ENCODE measurements at regions not wholly inside any gene's neighbourhood (a gene's known extent, or its start where the extent isn't known, plus 50 kb on each side); places are given as distances from the start of the nearest gene placed in this dataset.

DNA sequence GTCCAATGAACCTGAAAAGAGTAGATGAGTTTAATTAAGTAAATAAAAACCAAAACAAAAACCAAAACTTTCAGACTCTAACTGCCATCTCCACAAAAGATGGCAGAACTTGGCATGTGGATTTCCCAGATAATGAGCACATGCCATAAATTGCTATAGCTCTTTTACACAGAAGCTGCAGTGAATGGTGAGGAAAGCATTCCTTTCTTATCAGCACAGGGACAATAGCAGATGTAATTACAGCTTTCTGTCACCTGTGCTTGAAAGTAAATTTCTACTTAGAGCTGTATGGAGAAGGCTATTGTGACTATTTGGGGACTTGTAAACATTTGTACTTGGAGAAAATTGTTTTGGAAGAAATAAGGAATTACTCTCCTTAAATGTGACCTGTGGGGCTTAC, 378.4 kb downstream of the RPRM start:
- DNase-seq (ENCODE audit: low read depth), result no peak

DNA sequence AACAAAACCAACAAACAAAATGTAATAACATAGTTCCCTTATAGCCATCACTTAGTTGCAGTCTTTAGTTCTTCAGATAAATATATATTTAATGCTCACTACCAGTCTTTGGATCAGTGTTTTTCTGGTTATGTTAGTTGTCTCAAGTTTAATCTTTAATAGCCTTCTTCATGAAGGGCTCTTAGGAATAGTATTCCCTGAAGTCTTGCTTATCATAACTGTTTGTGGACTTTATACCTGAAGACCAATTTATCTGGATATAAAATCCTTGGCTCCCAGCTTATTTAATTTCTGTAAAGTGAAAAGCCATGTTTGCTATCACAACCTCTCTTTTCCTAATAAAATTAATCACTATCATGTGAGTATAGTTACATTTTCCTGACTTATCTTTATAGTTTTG, 379.7 kb downstream of the ARL6IP6 start:
- no peak for DNase-seq (ENCODE audit: low read depth)

DNA sequence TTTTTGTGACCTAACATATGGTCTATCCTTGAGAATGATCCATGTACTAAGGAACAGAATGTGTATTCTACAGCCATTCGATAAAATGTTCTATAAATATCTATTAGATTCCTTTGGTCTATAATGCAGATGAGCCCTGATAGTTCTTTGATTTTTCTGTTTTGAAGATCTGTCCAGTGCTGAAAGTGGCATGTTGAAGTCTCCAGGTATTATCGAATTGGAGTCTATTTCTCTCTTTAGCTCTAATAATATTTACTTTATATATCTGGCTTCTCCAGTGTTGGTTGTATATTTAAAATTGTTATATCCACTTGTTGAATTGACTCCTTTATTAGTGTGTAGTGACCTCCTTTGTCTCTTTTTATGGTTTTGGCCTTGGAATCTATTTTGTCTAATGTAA, 377.9 kb downstream of the ARL6IP6 start:
- no peak for DNase-seq (ENCODE audit: low read depth)

DNA sequence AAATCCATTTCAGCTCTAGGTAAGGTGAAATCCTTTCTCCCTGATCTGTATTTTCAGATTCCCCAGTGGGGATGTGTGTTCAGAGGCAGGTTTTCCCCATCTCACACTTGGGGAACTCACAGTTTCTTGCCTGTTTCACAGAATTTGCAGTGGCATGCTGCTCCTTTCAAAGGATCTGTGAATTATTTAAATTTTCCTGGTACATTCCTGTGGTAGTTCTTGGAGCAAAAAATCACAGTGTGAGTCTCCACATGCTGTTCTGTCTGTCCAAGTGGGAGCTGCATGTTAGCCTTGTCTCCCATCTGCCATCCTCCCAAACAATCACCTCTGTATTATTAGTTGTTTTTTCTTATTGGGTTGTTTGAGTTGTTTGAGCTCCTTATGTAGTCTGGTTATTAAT, 372.9 kb downstream of the ARL6IP6 start:
- no peak for DNase-seq (ENCODE audit: low read depth)

DNA sequence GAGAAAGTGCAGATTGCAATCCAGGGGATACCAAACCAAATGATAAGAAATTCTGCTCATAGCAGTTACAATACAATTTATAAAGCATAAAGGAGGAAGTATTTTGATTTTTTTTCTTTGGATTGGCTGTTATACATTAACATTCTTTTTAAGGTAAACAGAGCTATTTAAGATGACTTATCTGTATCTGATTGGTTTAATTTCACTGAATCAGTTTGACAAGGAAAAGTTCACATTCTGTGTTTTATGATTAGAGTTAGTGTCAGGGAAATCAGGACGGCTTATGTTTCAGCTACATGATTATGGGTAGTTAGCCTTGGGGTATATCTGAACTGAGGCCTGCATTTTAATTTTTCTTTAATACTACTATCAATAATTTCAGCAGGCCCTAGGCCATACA, 360.9 kb downstream of the ARL6IP6 start:
- no peak for DNase-seq (ENCODE audit: low read depth)

DNA sequence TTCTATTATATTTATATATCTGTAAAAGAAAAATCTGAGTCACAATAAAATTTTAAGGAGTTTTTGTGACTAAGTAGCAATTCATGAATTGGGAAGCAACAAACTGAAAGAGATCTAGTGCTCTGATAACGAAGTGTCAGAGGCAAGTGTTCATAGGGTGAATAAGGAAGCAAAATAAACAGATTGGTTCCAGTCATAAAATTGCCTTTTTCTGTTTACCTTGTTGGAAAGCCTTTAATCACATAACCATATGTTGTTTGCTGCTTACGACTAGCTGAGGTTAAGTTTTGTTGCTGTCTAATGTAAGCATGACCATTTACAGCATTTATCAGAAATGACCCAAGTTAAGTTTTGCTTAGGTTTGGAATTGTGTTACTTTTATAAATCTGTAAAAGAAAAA, 358.9 kb downstream of the ARL6IP6 start:
- no peak for DNase-seq (ENCODE audit: low read depth)

DNA sequence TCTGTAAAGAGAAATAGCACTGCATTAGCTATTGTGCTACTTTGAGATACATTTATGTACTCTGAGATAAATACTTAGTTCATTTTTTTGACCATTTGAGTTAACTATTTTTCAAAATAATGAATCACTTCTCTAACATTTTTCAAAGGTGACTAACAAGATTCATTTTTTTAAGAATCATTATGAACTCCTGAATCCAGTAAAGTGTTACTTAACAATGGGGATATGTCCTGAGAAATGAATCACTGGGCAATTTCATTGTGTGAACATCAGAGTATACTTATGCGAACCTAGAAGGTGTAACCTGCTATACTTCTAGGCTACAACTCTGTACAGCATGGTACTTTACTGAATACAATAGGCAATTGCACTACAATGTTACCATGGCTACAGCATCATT, 355.8 kb downstream of the ARL6IP6 start:
- no peak for DNase-seq (ENCODE audit: low read depth)

DNA sequence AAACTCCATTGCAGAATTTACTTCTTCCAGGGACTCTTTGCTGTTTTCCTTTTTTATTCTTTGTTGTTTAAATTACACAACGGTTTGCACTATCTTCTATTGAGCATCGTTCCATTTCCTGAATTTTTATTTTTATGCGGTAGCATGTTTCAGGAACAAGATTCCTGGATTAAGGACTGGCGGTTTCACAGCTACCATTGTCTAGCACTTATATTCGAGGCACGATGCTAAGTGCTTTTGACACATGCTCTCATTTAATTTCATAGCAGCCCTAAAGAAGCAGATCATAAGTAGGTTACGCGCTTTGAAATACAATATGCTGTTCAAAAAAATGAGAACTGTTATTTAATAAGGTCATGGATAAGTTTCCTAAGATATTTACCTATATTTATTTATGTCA, 354.4 kb downstream of the ARL6IP6 start:
- DNase-seq (ENCODE audit: low read depth), result no peak

DNA sequence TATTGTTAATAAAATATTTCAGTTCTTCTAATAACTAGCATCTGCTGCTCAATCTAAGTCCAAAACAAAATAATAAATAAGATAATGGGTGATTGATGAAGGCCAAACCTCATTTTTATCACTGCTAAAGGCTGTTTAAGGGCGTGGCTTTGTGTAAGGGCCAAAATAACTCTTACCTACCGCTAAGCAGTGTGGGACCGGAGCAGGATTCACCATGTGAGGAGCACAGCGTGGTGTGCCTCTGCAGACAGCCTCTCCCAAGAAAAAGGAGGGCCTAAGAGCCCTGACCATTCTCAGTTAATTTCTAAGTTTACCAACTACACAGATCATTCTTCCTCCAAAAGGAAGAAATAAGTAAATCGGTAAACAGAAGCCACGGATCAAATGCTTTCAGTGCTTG, 353.7 kb downstream of the ARL6IP6 start:
- no peak for DNase-seq (ENCODE audit: low read depth)

DNA sequence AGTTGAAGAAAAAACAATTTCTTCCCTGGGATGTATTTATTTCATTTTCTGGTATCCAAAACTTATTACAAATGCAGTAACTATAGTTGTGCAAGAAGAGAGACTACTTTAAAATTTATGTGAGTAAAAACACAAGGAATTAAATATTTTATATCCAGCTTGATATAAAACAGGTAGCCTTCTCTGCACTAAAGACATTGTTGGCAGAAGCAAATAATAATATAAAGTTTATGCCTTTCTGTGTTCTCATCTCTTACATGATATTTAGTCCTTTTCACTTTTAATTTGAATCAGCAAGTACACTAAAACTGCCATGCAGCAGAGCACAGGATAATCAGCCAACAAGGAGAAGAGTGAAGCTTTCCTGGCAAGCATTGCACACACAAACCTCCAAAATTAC, 352.7 kb downstream of the ARL6IP6 start:
- no peak for DNase-seq (ENCODE audit: low read depth)

DNA sequence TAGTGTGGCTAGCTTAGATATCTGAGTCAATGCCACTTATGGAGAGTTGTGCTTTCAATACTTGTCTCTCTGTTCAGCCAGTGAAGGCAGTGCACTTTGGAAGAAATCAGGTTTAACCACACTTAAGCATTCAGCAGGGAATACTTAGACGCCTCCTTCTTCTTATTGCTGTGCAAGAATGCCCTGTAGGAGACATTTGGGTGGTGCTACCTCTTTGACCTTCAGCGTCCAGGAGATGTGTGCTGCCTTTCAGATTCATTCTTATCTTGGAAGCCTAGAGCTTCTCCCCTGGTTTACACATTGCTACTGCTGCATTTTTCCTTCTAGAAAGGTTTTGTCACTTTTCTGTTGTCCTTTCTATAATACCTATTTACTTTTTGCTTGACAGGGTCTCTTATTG, 350.5 kb downstream of the ARL6IP6 start:
- DNase-seq (ENCODE audit: low read depth), result no peak

DNA sequence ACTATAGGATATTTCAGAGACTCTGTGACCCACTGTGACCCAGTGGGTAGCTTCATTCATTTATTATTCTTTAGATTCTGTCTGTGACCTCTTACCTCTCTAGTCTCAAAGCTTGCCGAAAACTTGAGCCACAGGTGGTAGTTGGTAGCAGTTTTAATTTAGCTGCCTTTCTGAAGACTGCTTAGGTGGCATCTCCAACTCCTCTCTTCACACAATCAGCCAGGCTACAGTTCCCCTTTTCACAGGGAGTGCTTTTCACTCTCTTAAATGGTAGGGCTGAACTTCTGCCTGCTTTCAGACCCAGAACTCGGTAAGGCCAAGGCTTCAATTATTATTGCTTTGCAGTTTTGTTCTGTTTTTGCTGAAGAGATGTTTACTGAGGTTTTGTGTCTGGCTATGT, 349.6 kb downstream of the ARL6IP6 start:
- no peak for DNase-seq (ENCODE audit: low read depth)

DNA sequence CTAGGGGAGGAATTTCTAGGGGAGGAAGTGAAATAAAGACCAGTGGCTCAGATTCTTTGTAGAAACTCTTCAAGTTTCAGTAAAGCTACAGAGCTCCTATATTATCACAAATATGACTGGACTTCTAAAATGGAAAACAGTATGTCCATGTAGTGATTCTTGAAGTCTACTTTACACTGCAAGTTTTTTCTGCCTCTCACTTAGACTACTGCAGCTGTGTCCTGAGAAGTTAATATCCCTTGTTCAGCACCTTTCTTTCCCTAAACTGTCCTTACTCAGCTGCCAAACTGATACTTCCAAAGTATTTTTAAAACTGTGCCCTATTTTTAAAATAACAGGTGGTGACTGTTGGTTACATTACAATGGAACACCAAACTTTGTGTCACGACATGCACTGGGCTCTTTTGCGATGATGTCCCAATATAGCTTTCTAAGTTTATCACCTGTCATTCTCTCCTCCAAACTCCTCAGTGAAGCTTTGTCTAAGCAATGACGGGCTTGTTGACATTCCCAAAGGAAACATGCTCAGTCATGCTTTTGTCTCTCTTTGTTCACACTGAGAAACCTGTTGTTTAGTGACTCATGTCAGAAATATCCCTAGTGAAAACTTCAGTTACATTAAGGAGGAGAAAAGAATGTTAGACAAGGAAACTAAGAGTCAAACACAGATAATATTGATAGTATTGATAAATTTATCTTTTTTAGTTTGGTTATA, 341.1 kb downstream of the ARL6IP6 start:
- DNase-seq (ENCODE audit: low read depth), result no peak

DNA sequence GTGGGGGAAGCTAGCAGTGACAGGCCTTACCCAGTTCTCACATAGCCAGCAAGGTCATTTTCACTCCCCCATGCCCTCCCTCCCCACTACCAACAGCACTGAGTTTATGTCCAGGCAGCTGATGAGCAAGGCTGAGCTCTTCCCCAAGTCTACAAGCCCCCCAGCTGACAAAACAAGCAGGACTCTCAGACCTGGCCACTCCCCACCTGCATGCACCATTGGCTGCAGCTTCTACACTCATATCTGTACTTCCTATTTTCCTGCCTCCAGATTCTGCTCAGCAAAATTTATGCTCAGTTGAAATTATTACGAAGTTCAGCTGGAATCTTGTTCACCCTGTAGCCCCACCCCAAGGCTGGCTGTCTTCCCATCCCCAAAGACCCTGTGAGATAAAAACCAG, 339.3 kb downstream of the ARL6IP6 start:
- no peak for DNase-seq (ENCODE audit: low read depth)

DNA sequence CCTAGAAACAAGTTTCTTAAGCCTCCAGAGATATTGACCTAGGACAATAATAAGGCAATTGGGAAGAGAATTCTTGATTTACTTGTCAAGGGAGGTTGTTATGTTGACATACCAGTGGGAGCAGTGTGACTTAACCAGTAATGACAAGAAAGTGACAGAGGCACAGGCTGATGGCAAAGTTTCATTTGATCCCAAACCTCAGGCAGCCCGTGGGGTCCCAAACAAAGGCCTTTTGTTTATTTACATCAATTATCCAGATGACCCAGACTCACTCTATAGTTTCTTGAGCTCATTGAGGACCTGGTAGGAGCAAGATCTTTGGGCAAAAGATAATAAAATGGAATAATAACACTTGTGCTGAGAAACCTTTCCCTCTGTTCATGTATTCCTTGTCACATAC, 336.8 kb downstream of the ARL6IP6 start:
- no peak for DNase-seq (ENCODE audit: low read depth)

DNA sequence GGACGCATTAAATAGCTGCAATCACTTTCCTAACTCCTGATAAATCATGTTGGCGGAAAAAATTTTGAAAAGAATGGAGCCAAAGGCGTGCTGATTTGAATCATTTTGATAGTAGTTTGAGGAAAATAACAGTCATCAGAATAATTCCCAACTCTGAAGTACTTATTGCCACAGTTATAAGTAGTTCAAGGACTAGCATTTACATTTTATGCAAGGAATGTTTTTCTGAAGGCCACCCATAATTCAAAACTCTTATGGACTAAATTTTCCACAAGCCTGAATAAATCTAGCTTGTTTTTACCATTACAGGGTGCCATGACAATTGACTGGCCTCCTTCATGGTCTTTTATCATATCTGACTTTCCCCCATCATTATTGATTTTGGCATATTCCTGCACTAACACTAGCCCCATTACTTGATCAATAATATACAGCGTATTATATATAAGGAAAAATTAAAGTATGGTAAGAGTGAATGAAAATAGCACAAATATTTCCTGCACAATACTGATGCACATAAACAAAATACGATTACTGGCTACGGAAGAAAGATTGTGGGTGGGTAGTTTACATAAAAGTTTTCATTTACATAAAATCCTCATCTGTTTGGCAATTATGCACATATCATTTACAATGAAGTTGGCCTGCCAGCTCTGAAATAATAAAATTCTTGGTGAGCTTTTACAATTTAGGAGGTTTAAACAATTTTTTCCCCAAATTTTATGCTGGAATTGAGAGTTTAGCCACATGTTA, 334.6 kb downstream of the ARL6IP6 start:
- no peak for DNase-seq (ENCODE audit: low read depth)

DNA sequence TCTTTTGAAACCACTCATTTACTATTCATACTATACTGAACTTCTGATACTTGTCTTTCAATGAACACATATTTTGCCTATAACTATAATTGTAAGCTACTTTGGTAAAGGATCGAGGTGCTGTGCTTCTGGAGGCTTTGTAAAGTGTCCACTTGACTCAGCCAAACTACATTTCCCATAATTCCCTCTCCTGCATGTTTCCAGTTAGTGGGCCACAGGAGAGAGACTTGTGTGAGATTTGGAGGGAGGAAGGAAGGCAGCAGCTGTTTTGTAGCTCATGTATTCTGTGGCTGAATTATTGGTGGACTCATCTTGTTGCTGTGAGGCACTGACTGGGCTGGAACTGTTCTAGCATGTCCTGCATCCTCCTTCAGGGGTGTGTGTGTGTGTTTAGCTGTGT, 328.8 kb downstream of the ARL6IP6 start:
- DNase-seq (ENCODE audit: low read depth), result no peak

DNA sequence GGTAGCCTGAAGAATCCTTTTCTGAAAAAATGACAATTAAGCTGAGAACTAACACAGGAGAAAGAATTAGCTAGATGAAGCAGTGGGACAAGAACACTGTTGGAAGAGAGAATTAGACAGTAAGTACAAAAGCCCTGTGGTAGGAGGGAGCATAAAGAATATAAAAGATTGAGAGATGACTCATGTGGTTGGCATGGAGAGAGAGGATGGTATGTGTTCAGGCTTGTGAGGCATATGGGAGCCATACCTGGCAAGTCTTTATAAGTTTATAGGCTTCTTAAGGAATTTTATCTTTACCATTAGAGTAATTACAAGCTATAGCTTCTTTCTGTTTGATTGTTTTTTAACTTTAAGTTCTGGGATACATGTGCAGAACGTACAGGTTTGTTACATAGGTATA, 325.0 kb downstream of the ARL6IP6 start:
- no peak for DNase-seq (ENCODE audit: low read depth)

DNA sequence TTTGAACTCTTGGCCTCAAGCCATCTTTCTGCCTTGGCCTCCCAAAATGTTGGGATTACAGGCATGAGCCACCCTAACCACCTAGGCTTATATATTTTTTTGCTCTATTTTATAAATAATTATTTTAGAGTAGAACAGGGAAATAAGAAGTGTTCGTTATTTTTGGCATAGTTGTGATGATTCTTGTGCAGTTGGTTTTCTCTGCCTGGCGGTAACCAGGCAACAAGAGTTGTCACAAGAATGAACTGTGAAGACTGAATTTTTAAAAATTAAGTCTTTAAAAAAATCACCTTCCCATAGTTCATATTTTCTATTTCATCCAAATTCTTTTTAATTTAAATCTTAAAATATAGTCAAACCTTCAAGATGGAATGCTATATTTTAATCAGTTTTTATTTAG, 310.2 kb downstream of the ARL6IP6 start:
- DNase-seq (ENCODE audit: low read depth), result no peak

DNA sequence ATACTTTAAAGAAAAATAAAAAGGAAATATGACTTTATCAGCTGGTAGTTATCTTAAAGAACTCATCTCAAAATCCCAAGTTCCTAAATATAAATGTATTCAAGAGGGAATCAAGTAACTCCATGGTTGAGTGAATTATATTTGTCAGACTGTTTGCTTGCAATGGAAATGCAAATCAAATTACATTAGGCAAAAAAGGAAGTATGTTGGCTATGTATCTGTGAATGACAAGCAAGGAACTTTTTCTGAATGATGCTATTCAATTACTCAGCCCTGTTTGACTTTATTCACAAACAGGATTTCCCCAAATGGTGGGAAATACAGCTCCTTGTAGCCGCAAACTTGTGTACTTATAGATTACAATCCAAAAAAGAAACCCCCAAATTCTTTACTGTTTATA, 309.1 kb downstream of the ARL6IP6 start:
- no peak for DNase-seq (ENCODE audit: low read depth)

DNA sequence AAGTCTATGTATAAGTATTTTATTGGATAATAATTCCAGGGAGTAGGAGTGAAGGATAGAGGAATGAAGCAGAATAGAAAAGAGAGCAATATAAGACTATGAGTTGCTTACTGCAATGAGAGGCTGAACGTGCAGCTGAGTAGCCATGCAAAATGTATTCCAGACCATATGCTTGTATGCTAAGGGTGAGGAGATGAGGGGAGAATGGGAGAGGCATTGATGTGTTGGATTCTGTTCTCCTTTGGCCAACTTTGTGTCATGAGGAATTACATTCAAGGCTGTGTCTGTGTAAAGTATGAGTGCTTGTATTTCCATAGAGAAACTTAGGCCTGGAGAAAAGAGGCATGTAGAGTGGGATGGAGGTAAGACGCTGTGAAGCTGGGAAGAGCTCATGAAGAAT, 301.8 kb downstream of the ARL6IP6 start:
- no peak for DNase-seq (ENCODE audit: low read depth)

DNA sequence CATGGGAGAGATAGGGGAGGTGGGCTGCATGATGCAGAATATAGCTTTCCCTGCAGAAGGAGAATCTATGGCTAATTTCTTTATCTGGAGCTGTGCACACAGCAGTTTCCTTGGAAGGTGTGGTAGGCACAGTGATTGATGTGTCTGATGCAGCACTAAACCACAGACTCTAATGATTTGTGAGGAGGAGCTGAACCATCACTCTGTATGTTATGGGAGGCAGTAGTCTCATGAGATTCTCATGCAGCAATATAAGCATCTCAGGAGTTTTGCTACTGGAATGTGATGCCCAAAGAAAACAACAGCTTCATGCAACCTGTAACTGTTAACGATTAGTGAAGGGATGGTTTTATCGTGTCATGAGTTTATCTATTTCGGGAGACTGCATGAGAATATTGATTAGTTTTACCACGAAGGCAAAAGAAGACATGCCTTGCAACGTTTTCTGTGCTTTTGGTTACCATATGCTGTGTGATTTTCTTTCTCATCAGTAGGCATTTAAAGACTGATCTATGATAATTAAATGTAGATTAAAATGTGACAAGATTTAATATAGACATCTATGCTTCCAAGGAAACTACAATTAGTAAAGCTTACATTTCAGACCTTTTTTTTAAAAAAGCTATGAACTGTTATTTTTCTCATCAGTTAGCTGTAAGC, 286.8 kb downstream of the ARL6IP6 start:
- no peak for DNase-seq (ENCODE audit: low read depth)

DNA sequence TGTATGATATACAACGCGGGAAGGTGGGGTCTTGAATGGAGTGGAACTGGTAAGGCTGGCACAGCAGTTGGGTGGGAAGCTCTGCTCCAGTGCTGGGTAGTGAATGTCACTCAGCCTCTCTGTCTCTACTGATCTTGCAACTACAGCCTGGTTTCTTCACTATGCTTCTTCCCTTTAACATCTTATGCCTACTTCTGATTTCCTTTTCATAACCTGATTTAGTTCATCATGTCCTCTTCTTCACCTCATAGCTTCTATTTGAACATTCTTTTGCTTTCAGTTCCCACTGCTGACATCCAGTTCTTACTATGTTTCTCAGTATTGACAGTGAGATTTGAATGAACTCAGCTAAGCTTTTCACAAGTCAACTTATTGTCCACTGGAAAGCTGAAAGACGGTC, 286.2 kb downstream of the ARL6IP6 start:
- DNase-seq (ENCODE audit: low read depth), result no peak

DNA sequence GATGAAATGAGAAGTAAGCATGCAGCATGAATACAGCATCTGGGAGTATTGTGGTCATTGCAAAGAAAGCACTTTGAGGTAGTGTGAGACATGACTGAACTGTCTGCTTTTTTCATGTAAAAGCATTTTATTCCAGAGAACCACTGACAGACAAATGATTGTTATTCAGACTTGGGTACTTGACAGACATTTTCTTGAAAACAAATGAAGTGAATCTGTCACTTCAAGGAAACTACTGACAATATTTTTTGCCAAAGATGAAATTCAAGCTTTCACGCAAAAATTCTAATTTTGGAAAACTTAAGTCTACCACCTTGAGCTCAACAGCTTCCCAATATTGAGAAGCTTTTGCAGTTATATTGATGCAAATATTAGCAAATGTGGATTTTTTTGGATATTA, 255.7 kb downstream of the ARL6IP6 start:
- DNase-seq (ENCODE audit: low read depth), result no peak

Measured in activated T-helper 9 cell treated with anti-CD3 and anti-CD28 coated beads, Interleukin-2, amount 50 U/mL, for 16 hours (primary cell).